PFSK-1 (cell line): ENCODE measurements at regions not wholly inside any gene's neighbourhood (a gene's known extent, or its start where the extent isn't known, plus 50 kb on each side); places are given as distances from the start of the nearest gene placed in this dataset.

ENCODE experiments used
- POLR2AphosphoS5 ChIP-seq: IDR thresholded peaks from 2 replicates; pipeline ENCODE4 v1.6.1; 2012; ENCODE audit warnings: low read depth, mild to moderate bottlenecking, control low read depth, low read length, moderate library complexity
- SIN3A ChIP-seq: IDR thresholded peaks from 2 replicates; pipeline ENCODE4 v1.6.1; 2012; ENCODE audit warnings: mild to moderate bottlenecking, low read length, moderate library complexity, borderline replicate concordance; ENCODE audit not compliant: insufficient read depth
- TAF1 ChIP-seq: IDR thresholded peaks from 2 replicates; pipeline ENCODE4 v1.6.1; 2012; ENCODE audit warnings: low read length, control low read depth, borderline replicate concordance; ENCODE audit not compliant: insufficient read depth
- TF ChIP-seq, protein P1 (sequence below), 2 experiments: IDR thresholded peaks; 2 replicates each; pipeline versions ENCODE4 v1.6.1 to v1.8.0; 2011 to 2012; ENCODE audit warnings: low read depth in 2 of 2, low read length in 2 of 2, control low read depth in 1 of 2, inconsistent platforms in 1 of 2, mild to moderate bottlenecking in 1 of 2, moderate library complexity in 1 of 2; ENCODE audit not compliant: insufficient read depth in 1 of 2

DNA sequence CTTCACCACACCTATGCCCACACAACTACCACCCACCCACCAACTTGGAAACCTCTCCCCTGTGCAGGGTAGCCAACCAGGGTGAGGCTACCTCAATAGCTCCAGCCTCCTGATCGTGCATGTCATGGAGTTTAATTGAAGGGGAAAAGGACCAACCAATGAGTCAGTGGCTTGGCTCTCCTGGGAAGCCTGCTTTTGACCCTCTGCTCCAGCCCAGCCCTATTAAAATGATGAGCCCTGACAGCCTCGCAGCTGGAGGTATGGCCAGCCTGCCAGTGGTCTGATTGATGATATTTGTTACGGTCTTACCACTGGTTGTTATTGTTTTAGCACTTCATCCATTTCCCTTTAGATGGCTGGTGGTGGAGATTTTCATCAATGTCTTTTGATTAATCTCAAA lies 280.4 kb downstream of the SH3GL2 start:
- TF ChIP-seq POLR2AphosphoS5: no peak
- TF ChIP-seq SIN3A: no peak
- no peak for TF ChIP-seq TAF1
- TF ChIP-seq, protein P1, sequence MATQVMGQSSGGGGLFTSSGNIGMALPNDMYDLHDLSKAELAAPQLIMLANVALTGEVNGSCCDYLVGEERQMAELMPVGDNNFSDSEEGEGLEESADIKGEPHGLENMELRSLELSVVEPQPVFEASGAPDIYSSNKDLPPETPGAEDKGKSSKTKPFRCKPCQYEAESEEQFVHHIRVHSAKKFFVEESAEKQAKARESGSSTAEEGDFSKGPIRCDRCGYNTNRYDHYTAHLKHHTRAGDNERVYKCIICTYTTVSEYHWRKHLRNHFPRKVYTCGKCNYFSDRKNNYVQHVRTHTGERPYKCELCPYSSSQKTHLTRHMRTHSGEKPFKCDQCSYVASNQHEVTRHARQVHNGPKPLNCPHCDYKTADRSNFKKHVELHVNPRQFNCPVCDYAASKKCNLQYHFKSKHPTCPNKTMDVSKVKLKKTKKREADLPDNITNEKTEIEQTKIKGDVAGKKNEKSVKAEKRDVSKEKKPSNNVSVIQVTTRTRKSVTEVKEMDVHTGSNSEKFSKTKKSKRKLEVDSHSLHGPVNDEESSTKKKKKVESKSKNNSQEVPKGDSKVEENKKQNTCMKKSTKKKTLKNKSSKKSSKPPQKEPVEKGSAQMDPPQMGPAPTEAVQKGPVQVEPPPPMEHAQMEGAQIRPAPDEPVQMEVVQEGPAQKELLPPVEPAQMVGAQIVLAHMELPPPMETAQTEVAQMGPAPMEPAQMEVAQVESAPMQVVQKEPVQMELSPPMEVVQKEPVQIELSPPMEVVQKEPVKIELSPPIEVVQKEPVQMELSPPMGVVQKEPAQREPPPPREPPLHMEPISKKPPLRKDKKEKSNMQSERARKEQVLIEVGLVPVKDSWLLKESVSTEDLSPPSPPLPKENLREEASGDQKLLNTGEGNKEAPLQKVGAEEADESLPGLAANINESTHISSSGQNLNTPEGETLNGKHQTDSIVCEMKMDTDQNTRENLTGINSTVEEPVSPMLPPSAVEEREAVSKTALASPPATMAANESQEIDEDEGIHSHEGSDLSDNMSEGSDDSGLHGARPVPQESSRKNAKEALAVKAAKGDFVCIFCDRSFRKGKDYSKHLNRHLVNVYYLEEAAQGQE (IDR thresholded peaks at IDR 0.05; ENCODE audit: insufficient read depth in 1 of 2, low read depth in 2 of 2, low read length in 2 of 2): no peak
